WERI-Rb-1 (cell line): ENCODE measurements at regions not wholly inside any gene's neighbourhood (a gene's known extent, or its start where the extent isn't known, plus 50 kb on each side); places are given as distances from the start of the nearest gene placed in this dataset.

Source experiments
- DNase-seq: peaks from one replicate; pipeline ENCODE4 v3.0.0-alpha.2; 2020
- H3K27ac ChIP-seq: fragments of 250-450 bp; sonication (Bioruptor Pico); 2 replicates; pipeline ENCODE4 v1.5.1; 2020; ENCODE audit warnings: mild to moderate bottlenecking, moderate library complexity
- H3K27me3 ChIP-seq: fragments of 250-450 bp; sonication (Bioruptor Pico); 2 replicates; pipeline ENCODE4 v1.5.1; 2021; ENCODE audit warnings: mild to moderate bottlenecking, low read depth, moderate library complexity; ENCODE audit not compliant: insufficient read depth, severe bottlenecking
- H3K36me3 ChIP-seq: fragments of 250-450 bp; sonication (Bioruptor Pico); 2 replicates; pipeline ENCODE4 v1.5.1; 2020; ENCODE audit warnings: mild to moderate bottlenecking, moderate library complexity
- H3K4me3 ChIP-seq: 2 replicates; pipeline ENCODE4 v1.5.1; 2011; ENCODE audit warnings: low read depth, mild to moderate bottlenecking, control low read depth, low read length
- H3K9me3 ChIP-seq: fragments of 250-450 bp; sonication (Bioruptor Pico); 2 replicates; pipeline ENCODE4 v1.5.1; 2021; ENCODE audit warnings: mild to moderate bottlenecking, moderate library complexity; ENCODE audit not compliant: severe bottlenecking
- CTCF ChIP-seq: IDR thresholded peaks from 2 replicates; pipeline ENCODE4 v1.5.1; 2011; ENCODE audit warnings: low read depth, mild to moderate bottlenecking, control low read depth, inconsistent platforms, low read length

GRCh38 chr10:121245754-121246153 is 352.5 kb downstream of the FGFR2 start:
- Histone ChIP-seq H3K36me3 (no peaks in the 10 kb centered on the region), H3K4me3 (no peak overlapping the region), H3K27me3 (no peaks in the 10 kb centered on the region), H3K9me3 (no peaks in the 10 kb centered on the region), H3K27ac (no peak overlapping the region)
- no peak for TF ChIP-seq CTCF
- DNase-seq: no peak

- Histone ChIP-seq H3K9me3 (no peaks in the 10 kb centered on the region), H3K36me3 (no peaks in the 10 kb centered on the region), H3K27ac (no peak overlapping the region), H3K4me3 (no peak overlapping the region), H3K27me3 (no peaks in the 10 kb centered on the region)
- no peak for TF ChIP-seq CTCF
- no peak for DNase-seq
Measured at GRCh38 chr10:121248266-121248665, 350.0 kb downstream of the FGFR2 start.

DNA sequence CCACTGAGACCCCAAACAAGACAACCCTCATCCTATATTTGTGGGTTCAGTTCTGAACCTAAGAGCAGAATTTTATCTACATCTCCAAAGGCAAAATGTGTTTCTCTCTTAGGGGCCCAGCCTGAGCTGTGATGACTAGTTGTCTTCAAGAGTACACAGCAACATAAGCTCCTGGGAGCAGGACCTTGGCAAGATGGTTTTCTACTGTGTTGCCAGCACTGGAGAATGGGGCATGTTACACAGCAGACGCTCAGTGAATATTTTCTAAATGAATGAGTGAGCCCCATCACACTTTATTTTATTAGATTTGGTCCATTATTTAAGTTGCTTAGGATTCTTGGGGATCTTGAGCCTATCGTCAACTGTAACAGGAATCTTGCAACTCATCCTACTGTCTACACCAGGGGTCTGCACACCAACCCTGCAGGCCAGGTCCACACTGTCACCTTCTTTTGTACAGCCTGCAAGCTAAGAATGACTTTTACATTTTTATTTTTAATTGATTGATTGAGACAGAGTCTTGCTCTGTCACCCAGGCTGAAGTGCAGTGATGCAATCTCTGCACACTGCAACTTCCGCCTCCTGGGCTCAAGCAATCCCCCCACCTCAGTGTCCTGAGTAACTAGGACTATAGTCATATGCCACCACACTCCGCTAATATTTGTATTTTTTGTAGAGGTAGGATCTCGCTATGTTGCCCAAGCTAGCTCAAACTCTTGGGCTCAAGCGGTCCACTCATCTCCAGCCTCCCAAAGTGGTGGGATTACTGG is 347.1 kb downstream of the FGFR2 start:
- DNase-seq: no peak
- no peak overlapping the region for H3K27ac ChIP-seq
- TF ChIP-seq CTCF: no peak
- H3K27me3 ChIP-seq: no peaks in the 10 kb centered on the region
- no peaks in the 10 kb centered on the region for H3K36me3 ChIP-seq
- H3K9me3 ChIP-seq: no peaks in the 10 kb centered on the region
- no peak overlapping the region for H3K4me3 ChIP-seq

DNA sequence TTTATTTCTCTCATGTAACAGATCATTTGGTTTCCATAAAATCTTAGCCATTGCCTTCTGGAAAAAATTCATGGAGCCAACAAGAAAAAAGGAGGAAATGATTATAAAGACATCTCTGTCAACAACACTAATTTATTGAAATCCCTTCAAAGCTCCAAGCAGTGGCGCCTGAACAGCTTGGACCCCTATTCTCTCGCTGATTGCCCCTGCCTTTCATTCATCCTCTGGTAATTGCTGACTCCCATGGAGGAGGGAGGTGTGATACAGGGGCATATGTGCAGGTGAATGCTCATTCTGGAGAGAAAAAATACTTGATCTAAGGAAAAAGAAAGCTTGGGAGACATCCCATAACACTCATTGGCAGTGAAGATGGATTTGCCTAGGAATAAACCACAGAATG is 345.5 kb downstream of the FGFR2 start:
- H3K9me3 ChIP-seq: no peaks in the 10 kb centered on the region
- H3K36me3 ChIP-seq: no peaks in the 10 kb centered on the region
- H3K27me3 ChIP-seq: no peaks in the 10 kb centered on the region
- TF ChIP-seq CTCF: no peak
- no peak overlapping the region for H3K27ac ChIP-seq
- no peak overlapping the region for H3K4me3 ChIP-seq
- DNase-seq: no peak

DNA sequence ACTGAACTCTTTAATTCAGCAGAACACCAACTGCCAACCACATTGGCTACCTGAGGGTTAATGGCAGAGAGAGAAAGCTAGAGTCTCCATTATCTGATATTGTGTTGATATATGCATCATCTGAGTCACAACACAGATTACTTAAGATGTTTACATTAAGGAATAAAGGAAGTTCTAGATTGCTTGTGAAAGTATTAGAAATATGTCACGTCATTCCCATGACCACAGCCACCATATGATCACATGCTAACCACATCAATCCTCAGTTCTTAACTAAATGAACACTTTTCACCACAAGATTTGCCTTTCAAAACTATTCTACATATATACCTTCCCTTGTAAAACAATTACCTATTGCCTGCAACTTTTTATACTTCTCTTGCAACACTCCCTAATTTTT is 337.9 kb downstream of the FGFR2 start:
- Histone ChIP-seq H3K27ac (no peak overlapping the region), H3K36me3 (no peaks in the 10 kb centered on the region), H3K4me3 (no peak overlapping the region), H3K27me3 (no peaks in the 10 kb centered on the region), H3K9me3 (no peaks in the 10 kb centered on the region)
- no peak for DNase-seq
- TF ChIP-seq CTCF: no peak

- H3K27me3 ChIP-seq: no peaks in the 10 kb centered on the region
- DNase-seq: no peak
- H3K27ac ChIP-seq: no peak overlapping the region
- H3K4me3 ChIP-seq: no peak overlapping the region
- H3K36me3 ChIP-seq: no peaks in the 10 kb centered on the region
- no peaks in the 10 kb centered on the region for H3K9me3 ChIP-seq
- TF ChIP-seq CTCF: no peak
Measured at GRCh38 chr10:121261665-121262064, 336.6 kb downstream of the FGFR2 start.
